ENCODE measurements at regions not wholly inside any gene's neighbourhood (a gene's known extent, or its start where the extent isn't known, plus 50 kb on each side); places are given as distances from the start of the nearest gene placed in this dataset.

GRCh38 chr13:62194371-62194770 lies 778.7 kb upstream of the PCDH20 start:
- ChIA-PET POLR2A (no interaction called here), CTCF (no interaction called here), RAD21 (ENCODE audit: low non-redundant PET in 1 of 2, low total read pairs in 2 of 2, uncharacterized antibody in 2 of 2, unreplicated experiment in 2 of 2) (interaction anchor here in 1 of 2 experiments (0.5 kb wide), 1 partner anchor 1510 kb away, joined by 3 read pairs; no protein-coding TSS in a partner anchor)
- no peak for DNase-seq (ENCODE audit: low read depth, low spot score)
- ATAC-seq: no peak
- Histone ChIP-seq H3K27ac (ENCODE audit: low read depth, low read length) (no peak overlapping the region), H3K9ac (ENCODE audit: low read length) (no peak overlapping the region), H3K27me3 (ENCODE audit: insufficient read depth, low read length) (no peaks in the 10 kb centered on the region), H3K79me2 (ENCODE audit: insufficient read depth, low read length) (no peaks in the 10 kb centered on the region), H3K4me2 (ENCODE audit: low read length) (no peak overlapping the region), H3K4me1 (ENCODE audit: control insufficient read depth in 1 of 2, insufficient read depth in 2 of 2, low read length in 2 of 2) (peaks cover 0 to 8% of the 10 kb centered on the region in 2 experiments; a peak in 2 of 4 replicates), H3K36me3 (ENCODE audit: control insufficient read depth in 1 of 2, insufficient read depth in 2 of 2, low read length in 2 of 2) (no peaks in the 10 kb centered on the region), H3K9me3 (ENCODE audit: control insufficient read depth in 1 of 2, insufficient read depth in 1 of 2, low read depth in 1 of 2, low read length in 2 of 2) (no peaks in the 10 kb centered on the region), H4K20me1 (ENCODE audit: insufficient read depth) (no peaks in the 10 kb centered on the region), H2AFZ (ENCODE audit: low read depth, low read length, poor library complexity, severe bottlenecking) (peak overlapping the region; percentile 13), H3K4me3 (replicated peaks in 1 of 2; ENCODE audit: low read depth in 1 of 2, low read length in 2 of 2) (no peak overlapping the region), H3K9me2 (ENCODE audit: insufficient read depth) (no peaks in the 10 kb centered on the region; the same call in 1 of the 2 replicates)
- intact Hi-C loops (cut with micrococcal nuclease): no loop called here
- no TSS peak for BruUV-seq (replicated peaks)
- TF ChIP-seq ZBTB33 (IDR thresholded peaks at IDR 0.05; ENCODE audit: extremely low read depth, insufficient replicate concordance, low read length): no peak
- no peak for TF ChIP-seq RAD21 (IDR thresholded peaks at IDR 0.05; ENCODE audit: low read depth)
- no peak for TF ChIP-seq CTCF (IDR thresholded peaks at IDR 0.05 in 2 of 3, conservative IDR thresholded peaks at IDR 0.05 in 1 of 3; ENCODE audit: borderline replicate concordance in 1 of 3, insufficient read depth in 1 of 3, low read depth in 2 of 3, low read length in 2 of 3)
- no peak for TF ChIP-seq ATF3 (IDR thresholded peaks at IDR 0.05)
- TF ChIP-seq JUND (IDR thresholded peaks at IDR 0.05): no peak
- no peak for TF ChIP-seq SP1 (IDR thresholded peaks at IDR 0.05; ENCODE audit: low read depth)
- no peak for TF ChIP-seq CBX3 (IDR thresholded peaks at IDR 0.05; ENCODE audit: low read depth)
- TF ChIP-seq REST (IDR thresholded peaks at IDR 0.05; ENCODE audit: low read depth): no peak
- TF ChIP-seq YY1 (IDR thresholded peaks at IDR 0.05; ENCODE audit: extremely low read depth, insufficient replicate concordance, low read depth, low read length): no peak

Measured in HCT116 (cell line).